Spleen (tissue), 11 donors: ENCODE measurements at regions not wholly inside any gene's neighbourhood (a gene's known extent, or its start where the extent isn't known, plus 50 kb on each side); places are given as distances from the start of the nearest gene placed in this dataset.

Experiments used
- DNase-seq: peaks from one replicate; pipeline ENCODE4 v3.0.0-alpha.2; 2020
- H3K27ac ChIP-seq, 8 donors: fragments of 200-600 bp; sonication (generic) in 7 of 8; 1 replicate in 4 of 8; 2 replicates in 4 of 8; pipeline versions ENCODE4 v1.5.0 to v1.8.0; 2016 to 2021; ENCODE audit warnings: inconsistent platforms in 4 of 8, mild to moderate bottlenecking in 4 of 8, moderate library complexity in 1 of 8
- H3K27me3 ChIP-seq, 7 donors: fragments of 200-600 bp; sonication (generic) in 6 of 7; replicated peaks in 1 of 7; 1 replicate in 4 of 7; 2 replicates in 3 of 7; pipeline versions ENCODE4 v1.5.0 to v1.8.0; 2016 to 2021; ENCODE audit warnings: inconsistent platforms in 3 of 7, mild to moderate bottlenecking in 1 of 7
- H3K36me3 ChIP-seq, 6 donors: fragments of 200-600 bp; sonication (generic) in 5 of 6; 1 replicate in 4 of 6; 2 replicates in 2 of 6; pipeline versions ENCODE4 v1.5.0 to v1.8.0; 2016 to 2021; ENCODE audit warnings: inconsistent platforms in 2 of 6
- H3K4me1 ChIP-seq, 6 donors: fragments of 200-600 bp; sonication (generic) in 5 of 6; 1 replicate in 3 of 6; 2 replicates in 3 of 6; pipeline versions ENCODE4 v1.5.0 to v1.8.0; 2016 to 2021; ENCODE audit warnings: inconsistent platforms in 3 of 6
- H3K4me3 ChIP-seq, 8 donors: fragments of 200-600 bp; sonication (generic) in 7 of 8; 1 replicate in 4 of 8; 2 replicates in 4 of 8; pipeline versions ENCODE4 v1.5.0 to v1.8.0; 2016 to 2021; ENCODE audit warnings: inconsistent platforms in 4 of 8, mild to moderate bottlenecking in 4 of 8, moderate library complexity in 2 of 8
- H3K9me3 ChIP-seq, 8 donors: fragments of 200-600 bp; sonication (generic) in 7 of 8; 1 replicate in 4 of 8; 2 replicates in 4 of 8; pipeline versions ENCODE4 v1.5.0 to v1.8.0; 2016 to 2021; ENCODE audit warnings: inconsistent platforms in 4 of 8
- CTCF ChIP-seq, 11 experiments: fragments of 200-600 bp in 7 of 11; fragments of 450-650 bp in 4 of 11; sonication (generic) in 4 of 11; IDR thresholded peaks in 8 of 11; conservative IDR thresholded peaks in 3 of 11; 1 replicate in 7 of 11; 2 replicates in 4 of 11; pipeline versions ENCODE4 v1.4.0 to v1.8.0; 2016 to 2021; ENCODE audit warnings: antibody characterized with exemption in 11 of 11, inconsistent platforms in 4 of 11, mild to moderate bottlenecking in 1 of 11
- POLR2A ChIP-seq, 3 donors: fragments of 450-650 bp; IDR thresholded peaks; one replicate each; pipeline ENCODE4 v1.5.1; 2017; ENCODE audit warnings: antibody characterized with exemption in 3 of 3, mild to moderate bottlenecking in 1 of 3
- POLR2AphosphoS5 ChIP-seq, 3 donors: sonication (generic); formaldehyde crosslinking; IDR thresholded peaks; one replicate each; pipeline ENCODE4 v1.5.1; 2017; ENCODE audit warnings: antibody characterized with exemption in 3 of 3
- WGBS, 5 donors: extraction: QIAGEN DNeasy Blood & Tissue Kit in 3 of 5; methylation state at CpG; one replicate each; pipeline versions ENCODE4 v1.1.5 to v1.1.7; 2013 to 2018; 5-methylcytosine and 5-hydroxymethylcytosine counted together
- intact Hi-C: fragments of 100-400 bp; cut with DNase I; formaldehyde crosslinking; loops from one replicate; pipeline ENCODE4 v1.15.0; 2023; ENCODE audit warnings: low total_unique reads
- donor health status: healthy with polysubstance abuse.
- donor health status: DM: no; HTN: no; CAD: no; lungs with moderate emphysema.
- donor health status: DM: no; HTN: no; CAD: no.
- donor health status: Bipolar disorder and iron deficiency.
- donor health status: healthy.
- donor health status: DM: no; HTN: no; CAD: no.
- donor health status: DM: yes; HTN: yes; CAD: no.

- Histone ChIP-seq H3K9me3 (no peaks in the 10 kb centered on the region), H3K27ac (no peak overlapping the region), H3K4me1 (no peaks in the 10 kb centered on the region), H3K27me3 (no peaks in the 10 kb centered on the region), H3K4me3 (no peak overlapping the region), H3K36me3 (no peaks in the 10 kb centered on the region)
- DNase-seq: no peak
- 71 to 83% (median 78%) methylated on average over 4 of the region's 4 CpGs for WGBS, 5 donors
- intact Hi-C loops: no loop called here
- TF ChIP-seq POLR2A (IDR thresholded peaks at IDR 0.05) (no peak), POLR2AphosphoS5 (IDR thresholded peaks at IDR 0.05) (no peak), CTCF (IDR thresholded peaks at IDR 0.05 in 8 of 11, conservative IDR thresholded peaks at IDR 0.05 in 3 of 11) (no peak)
Observed at GRCh38 chr12:42683933-42684801, 94.6 kb upstream of the PRICKLE1 start.

GRCh38 chr12:42683266-42683665, 93.7 kb upstream of the PRICKLE1 start:
- Histone ChIP-seq H3K4me1 (no peaks in the 10 kb centered on the region), H3K4me3 (no peak overlapping the region), H3K27me3 (no peaks in the 10 kb centered on the region), H3K36me3 (no peaks in the 10 kb centered on the region), H3K27ac (no peak overlapping the region), H3K9me3 (no peaks in the 10 kb centered on the region)
- no peak for DNase-seq
- 53 to 88% (median 74%) methylated on average over 1 of the region's 1 CpG for WGBS, 5 donors
- no peak for TF ChIP-seq POLR2A (IDR thresholded peaks at IDR 0.05)
- no peak for TF ChIP-seq CTCF (IDR thresholded peaks at IDR 0.05 in 8 of 11, conservative IDR thresholded peaks at IDR 0.05 in 3 of 11)
- TF ChIP-seq POLR2AphosphoS5 (IDR thresholded peaks at IDR 0.05): no peak
- intact Hi-C loops: no loop called here

GRCh38 chr12:42679466-42679865, 89.9 kb upstream of the PRICKLE1 start:
- WGBS, 5 donors: 81 to 94% (median 88%) methylated on average over 4 of the region's 4 CpGs
- Histone ChIP-seq H3K27me3 (no peaks in the 10 kb centered on the region), H3K27ac (no peak overlapping the region), H3K4me3 (no peak overlapping the region), H3K9me3 (no peaks in the 10 kb centered on the region), H3K36me3 (no peaks in the 10 kb centered on the region), H3K4me1 (no peaks in the 10 kb centered on the region)
- intact Hi-C loops: no loop called here
- DNase-seq: no peak
- no peak for TF ChIP-seq CTCF (IDR thresholded peaks at IDR 0.05 in 8 of 11, conservative IDR thresholded peaks at IDR 0.05 in 3 of 11)

- no peak overlapping the region for H3K27ac ChIP-seq
- DNase-seq: no peak
- no peaks in the 10 kb centered on the region for H3K9me3 ChIP-seq
- WGBS, 5 donors: 61 to 83% (median 70%) methylated on average over 2 of the region's 2 CpGs
- no peaks in the 10 kb centered on the region for H3K36me3 ChIP-seq
- TF ChIP-seq CTCF (IDR thresholded peaks at IDR 0.05 in 8 of 11, conservative IDR thresholded peaks at IDR 0.05 in 3 of 11) (no peak), POLR2A (IDR thresholded peaks at IDR 0.05) (no peak), POLR2AphosphoS5 (IDR thresholded peaks at IDR 0.05) (no peak)
- H3K27me3 ChIP-seq: no peaks in the 10 kb centered on the region
- intact Hi-C loops: no loop called here
- no peaks in the 10 kb centered on the region for H3K4me1 ChIP-seq
- no peak overlapping the region for H3K4me3 ChIP-seq
Observed at GRCh38 chr12:42677461-42677860, 87.9 kb upstream of the PRICKLE1 start.
